SK-N-SH treated with all-trans-retinoic acid at 6 μM for 48 hours (cell line): ENCODE measurements at regions not wholly inside any gene's neighbourhood (a gene's known extent, or its start where the extent isn't known, plus 50 kb on each side); places are given as distances from the start of the nearest gene placed in this dataset.

Experiments used
- ATAC-seq: fragments of 200-7000 bp; cut with Tn5 transposase; 3 replicates; pipeline ENCODE4 v1.9.1; 2020; ENCODE audit warnings: mild to moderate bottlenecking, moderate library complexity
- ARNTL ChIP-seq: fragments of 450-650 bp; formaldehyde crosslinking; IDR thresholded peaks from 2 replicates; pipeline ENCODE4 v1.5.0; 2020; ENCODE audit warnings: low read depth, mild to moderate bottlenecking, moderate library complexity, borderline replicate concordance
- BACH2 ChIP-seq: fragments of 250-450 bp; sonication (Bioruptor Pico); IDR thresholded peaks from 2 replicates; pipeline ENCODE4 v1.9.0; 2021; ENCODE audit warnings: mild to moderate bottlenecking, borderline replicate concordance
- CSDC2 ChIP-seq: fragments of 250-450 bp; sonication (Bioruptor Pico); IDR thresholded peaks from 2 replicates; pipeline ENCODE4 v1.5.0; 2020; ENCODE audit warnings: mild to moderate bottlenecking, moderate library complexity
- CSRNP3 ChIP-seq: fragments of 250-450 bp; sonication (Bioruptor Pico); IDR thresholded peaks from 2 replicates; pipeline ENCODE4 v1.5.1; 2021; ENCODE audit warnings: mild to moderate bottlenecking, moderate library complexity
- ESRRG ChIP-seq: fragments of 250-450 bp; sonication (Bioruptor Pico); IDR thresholded peaks from 2 replicates; pipeline ENCODE4 v1.6.1; 2021; ENCODE audit warnings: mild to moderate bottlenecking
- GLIS3 ChIP-seq: fragments of 250-450 bp; sonication (Bioruptor Pico); IDR thresholded peaks from 2 replicates; pipeline ENCODE4 v1.5.0; 2020; ENCODE audit warnings: mild to moderate bottlenecking, moderate library complexity
- ISL1 ChIP-seq: fragments of 250-450 bp; sonication (Bioruptor Pico); IDR thresholded peaks from 2 replicates; pipeline ENCODE4 v2.1.2; 2022; ENCODE audit warnings: mild to moderate bottlenecking, moderate library complexity
- OSR1 ChIP-seq: fragments of 250-450 bp; sonication (Bioruptor Pico); IDR thresholded peaks from 2 replicates; pipeline ENCODE4 v1.8.0; 2022; ENCODE audit warnings: moderate library complexity, mild to moderate bottlenecking, inconsistent platforms
- POU6F1 ChIP-seq: fragments of 250-450 bp; sonication (Bioruptor Pico); IDR thresholded peaks from 2 replicates; pipeline ENCODE4 v1.8.0; 2021; ENCODE audit warnings: low read depth, mild to moderate bottlenecking, moderate library complexity, borderline replicate concordance
- PPARA ChIP-seq: fragments of 250-450 bp; sonication (Bioruptor Pico); IDR thresholded peaks from 2 replicates; pipeline ENCODE4 v1.5.0; 2020; ENCODE audit warnings: mild to moderate bottlenecking, borderline replicate concordance
- RARB ChIP-seq: fragments of 250-450 bp; sonication (Bioruptor Pico); IDR thresholded peaks from 2 replicates; pipeline ENCODE4 v1.8.0; 2021; ENCODE audit warnings: mild to moderate bottlenecking, moderate library complexity
- TOX ChIP-seq: fragments of 250-450 bp; sonication (Bioruptor Pico); IDR thresholded peaks from 2 replicates; pipeline ENCODE4 v1.8.0; 2021; ENCODE audit warnings: mild to moderate bottlenecking, moderate library complexity, borderline replicate concordance
- ZC3H10 ChIP-seq: fragments of 250-450 bp; sonication (Bioruptor Pico); IDR thresholded peaks from 2 replicates; pipeline ENCODE4 v1.5.1; 2021; ENCODE audit warnings: mild to moderate bottlenecking, moderate library complexity
- ZFP30 ChIP-seq: fragments of 450-650 bp; formaldehyde crosslinking; IDR thresholded peaks from 2 replicates; pipeline ENCODE4 v1.5.0; 2022; ENCODE audit warnings: mild to moderate bottlenecking, moderate library complexity
- ZNF565 ChIP-seq: fragments of 450-650 bp; formaldehyde crosslinking; conservative IDR thresholded peaks from 2 replicates; pipeline ENCODE4 v1.5.0; 2020; ENCODE audit warnings: low read depth, mild to moderate bottlenecking, moderate library complexity
- ZNF70 ChIP-seq: fragments of 450-650 bp; formaldehyde crosslinking; IDR thresholded peaks from 2 replicates; pipeline ENCODE4 v1.5.0; 2020; ENCODE audit warnings: mild to moderate bottlenecking, moderate library complexity
- TF ChIP-seq, protein P1 (sequence below): fragments of 250-450 bp; sonication (Bioruptor Pico); IDR thresholded peaks from 2 replicates; pipeline ENCODE4 v1.5.1; 2020; ENCODE audit warnings: low read depth, mild to moderate bottlenecking, moderate library complexity
- TF ChIP-seq, protein P2 (sequence below): fragments of 250-450 bp; sonication (Bioruptor Pico); IDR thresholded peaks from 2 replicates; pipeline ENCODE4 v1.8.0; 2020; ENCODE audit warnings: mild to moderate bottlenecking, moderate library complexity, borderline replicate concordance
- TF ChIP-seq, protein P3 (sequence below): fragments of 250-450 bp; sonication (Bioruptor Pico); IDR thresholded peaks from 2 replicates; pipeline ENCODE4 v1.5.0; 2020; ENCODE audit warnings: mild to moderate bottlenecking, moderate library complexity

- TF ChIP-seq, protein P1, sequence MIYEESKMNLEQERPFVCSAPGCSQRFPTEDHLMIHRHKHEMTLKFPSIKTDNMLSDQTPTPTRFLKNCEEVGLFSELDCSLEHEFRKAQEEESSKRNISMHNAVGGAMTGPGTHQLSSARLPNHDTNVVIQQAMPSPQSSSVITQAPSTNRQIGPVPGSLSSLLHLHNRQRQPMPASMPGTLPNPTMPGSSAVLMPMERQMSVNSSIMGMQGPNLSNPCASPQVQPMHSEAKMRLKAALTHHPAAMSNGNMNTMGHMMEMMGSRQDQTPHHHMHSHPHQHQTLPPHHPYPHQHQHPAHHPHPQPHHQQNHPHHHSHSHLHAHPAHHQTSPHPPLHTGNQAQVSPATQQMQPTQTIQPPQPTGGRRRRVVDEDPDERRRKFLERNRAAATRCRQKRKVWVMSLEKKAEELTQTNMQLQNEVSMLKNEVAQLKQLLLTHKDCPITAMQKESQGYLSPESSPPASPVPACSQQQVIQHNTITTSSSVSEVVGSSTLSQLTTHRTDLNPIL (CRISPR knock-in tag): no peak
- TF ChIP-seq PPARA (CRISPR knock-in tag) (no peak), GLIS3 (CRISPR knock-in tag) (no peak), RARB (CRISPR knock-in tag) (no peak), TOX (no peak), POU6F1 (CRISPR knock-in tag) (no peak), ZFP30 (CRISPR knock-in tag) (no peak), BACH2 (CRISPR knock-in tag) (no peak), OSR1 (CRISPR knock-in tag) (no peak), CSDC2 (CRISPR knock-in tag) (no peak), ESRRG (no peak), ZC3H10 (no peak)
- TF ChIP-seq, protein P2, sequence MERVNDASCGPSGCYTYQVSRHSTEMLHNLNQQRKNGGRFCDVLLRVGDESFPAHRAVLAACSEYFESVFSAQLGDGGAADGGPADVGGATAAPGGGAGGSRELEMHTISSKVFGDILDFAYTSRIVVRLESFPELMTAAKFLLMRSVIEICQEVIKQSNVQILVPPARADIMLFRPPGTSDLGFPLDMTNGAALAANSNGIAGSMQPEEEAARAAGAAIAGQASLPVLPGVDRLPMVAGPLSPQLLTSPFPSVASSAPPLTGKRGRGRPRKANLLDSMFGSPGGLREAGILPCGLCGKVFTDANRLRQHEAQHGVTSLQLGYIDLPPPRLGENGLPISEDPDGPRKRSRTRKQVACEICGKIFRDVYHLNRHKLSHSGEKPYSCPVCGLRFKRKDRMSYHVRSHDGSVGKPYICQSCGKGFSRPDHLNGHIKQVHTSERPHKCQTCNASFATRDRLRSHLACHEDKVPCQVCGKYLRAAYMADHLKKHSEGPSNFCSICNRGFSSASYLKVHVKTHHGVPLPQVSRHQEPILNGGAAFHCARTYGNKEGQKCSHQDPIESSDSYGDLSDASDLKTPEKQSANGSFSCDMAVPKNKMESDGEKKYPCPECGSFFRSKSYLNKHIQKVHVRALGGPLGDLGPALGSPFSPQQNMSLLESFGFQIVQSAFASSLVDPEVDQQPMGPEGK (CRISPR knock-in tag): no peak
- ATAC-seq: no peak
Measured at GRCh38 chr14:82694820-82695219, 1161.2 kb upstream of the SEL1L start.

DNA sequence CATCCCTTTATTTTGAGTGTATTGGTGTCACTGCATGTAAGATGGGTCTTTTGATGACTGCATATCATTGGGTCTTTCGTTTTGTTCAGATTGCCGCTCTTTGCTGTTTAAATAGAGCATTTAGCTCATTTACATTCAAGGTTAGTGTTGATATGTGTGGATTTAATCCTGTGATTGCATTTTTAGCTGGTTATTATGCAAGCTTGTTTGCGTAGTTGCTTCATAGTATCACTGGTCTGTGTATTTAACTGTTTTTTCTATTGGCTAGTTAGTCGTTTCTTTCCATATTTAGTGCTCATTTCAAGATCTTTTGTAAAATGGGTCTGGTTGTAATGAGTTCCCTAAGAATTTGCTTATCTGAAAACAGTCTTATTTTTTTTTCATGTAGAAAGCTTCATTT lies 1170.6 kb upstream of the SEL1L start:
- TF ChIP-seq CSRNP3 (CRISPR knock-in tag) (no peak), PPARA (CRISPR knock-in tag) (no peak), ARNTL (CRISPR knock-in tag) (no peak), ESRRG (no peak), ZC3H10 (no peak), POU6F1 (CRISPR knock-in tag) (no peak), TOX (no peak), ISL1 (CRISPR knock-in tag) (no peak), GLIS3 (CRISPR knock-in tag) (no peak), ZNF70 (no peak)
- no peak for ATAC-seq

- TF ChIP-seq ZFP30 (CRISPR knock-in tag) (no peak), BACH2 (CRISPR knock-in tag) (no peak), POU6F1 (CRISPR knock-in tag) (no peak), ARNTL (CRISPR knock-in tag) (no peak), TOX (no peak), ZNF565 (CRISPR knock-in tag) (no peak), ZC3H10 (no peak)
- TF ChIP-seq, protein P3, sequence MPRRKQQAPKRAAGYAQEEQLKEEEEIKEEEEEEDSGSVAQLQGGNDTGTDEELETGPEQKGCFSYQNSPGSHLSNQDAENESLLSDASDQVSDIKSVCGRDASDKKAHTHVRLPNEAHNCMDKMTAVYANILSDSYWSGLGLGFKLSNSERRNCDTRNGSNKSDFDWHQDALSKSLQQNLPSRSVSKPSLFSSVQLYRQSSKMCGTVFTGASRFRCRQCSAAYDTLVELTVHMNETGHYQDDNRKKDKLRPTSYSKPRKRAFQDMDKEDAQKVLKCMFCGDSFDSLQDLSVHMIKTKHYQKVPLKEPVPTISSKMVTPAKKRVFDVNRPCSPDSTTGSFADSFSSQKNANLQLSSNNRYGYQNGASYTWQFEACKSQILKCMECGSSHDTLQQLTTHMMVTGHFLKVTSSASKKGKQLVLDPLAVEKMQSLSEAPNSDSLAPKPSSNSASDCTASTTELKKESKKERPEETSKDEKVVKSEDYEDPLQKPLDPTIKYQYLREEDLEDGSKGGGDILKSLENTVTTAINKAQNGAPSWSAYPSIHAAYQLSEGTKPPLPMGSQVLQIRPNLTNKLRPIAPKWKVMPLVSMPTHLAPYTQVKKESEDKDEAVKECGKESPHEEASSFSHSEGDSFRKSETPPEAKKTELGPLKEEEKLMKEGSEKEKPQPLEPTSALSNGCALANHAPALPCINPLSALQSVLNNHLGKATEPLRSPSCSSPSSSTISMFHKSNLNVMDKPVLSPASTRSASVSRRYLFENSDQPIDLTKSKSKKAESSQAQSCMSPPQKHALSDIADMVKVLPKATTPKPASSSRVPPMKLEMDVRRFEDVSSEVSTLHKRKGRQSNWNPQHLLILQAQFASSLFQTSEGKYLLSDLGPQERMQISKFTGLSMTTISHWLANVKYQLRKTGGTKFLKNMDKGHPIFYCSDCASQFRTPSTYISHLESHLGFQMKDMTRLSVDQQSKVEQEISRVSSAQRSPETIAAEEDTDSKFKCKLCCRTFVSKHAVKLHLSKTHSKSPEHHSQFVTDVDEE (CRISPR knock-in tag): no peak
- ATAC-seq: 0 out of 3 replicates have a peak, but pooled peaks have one; percentile 36
Measured at GRCh38 chr14:82710267-82710841, 1176.7 kb upstream of the SEL1L start.
